Activated CD4-positive, alpha-beta T cell treated with anti-CD3 and anti-CD28 coated beads, Interleukin-2, amount 10 ng/mL, durations not matched to agents 24 days and 14 days (primary cell): ENCODE measurements at regions not wholly inside any gene's neighbourhood (a gene's known extent, or its start where the extent isn't known, plus 50 kb on each side); places are given as distances from the start of the nearest gene placed in this dataset.
"Not testable (repeated sequence)": the region's sequence is repeated elsewhere in the genome, so short reads cannot be mapped to it uniquely, and the experiment has no call there.

Experiments
- DNase-seq: peaks from one replicate; pipeline ENCODE4 v3.0.0; 2022
- H3K27ac Mint-ChIP-seq: one replicate; pipeline ENCODE4 v1.8.0; 2022; ENCODE audit warnings: mild to moderate bottlenecking, mixed read lengths
- H3K27me3 Mint-ChIP-seq: one replicate; pipeline ENCODE4 v1.8.0; 2022; ENCODE audit warnings: mixed read lengths
- H3K36me3 Mint-ChIP-seq: one replicate; pipeline ENCODE4 v1.8.0; 2022; ENCODE audit warnings: low read depth, mild to moderate bottlenecking, mixed read lengths
- H3K4me1 Mint-ChIP-seq: one replicate; pipeline ENCODE4 v1.8.0; 2021; ENCODE audit warnings: mixed read lengths
- H3K4me3 Mint-ChIP-seq: one replicate; pipeline ENCODE4 v1.8.0; 2022; ENCODE audit warnings: mild to moderate bottlenecking, moderate library complexity, mixed read lengths
- H3K9me3 Mint-ChIP-seq: one replicate; pipeline ENCODE4 v1.8.0; 2021; ENCODE audit warnings: mixed read lengths
- intact Hi-C: fragments of 100-400 bp; cut with micrococcal nuclease; formaldehyde crosslinking; loops from one replicate; pipeline ENCODE4 v1.15.1; 2023

DNA sequence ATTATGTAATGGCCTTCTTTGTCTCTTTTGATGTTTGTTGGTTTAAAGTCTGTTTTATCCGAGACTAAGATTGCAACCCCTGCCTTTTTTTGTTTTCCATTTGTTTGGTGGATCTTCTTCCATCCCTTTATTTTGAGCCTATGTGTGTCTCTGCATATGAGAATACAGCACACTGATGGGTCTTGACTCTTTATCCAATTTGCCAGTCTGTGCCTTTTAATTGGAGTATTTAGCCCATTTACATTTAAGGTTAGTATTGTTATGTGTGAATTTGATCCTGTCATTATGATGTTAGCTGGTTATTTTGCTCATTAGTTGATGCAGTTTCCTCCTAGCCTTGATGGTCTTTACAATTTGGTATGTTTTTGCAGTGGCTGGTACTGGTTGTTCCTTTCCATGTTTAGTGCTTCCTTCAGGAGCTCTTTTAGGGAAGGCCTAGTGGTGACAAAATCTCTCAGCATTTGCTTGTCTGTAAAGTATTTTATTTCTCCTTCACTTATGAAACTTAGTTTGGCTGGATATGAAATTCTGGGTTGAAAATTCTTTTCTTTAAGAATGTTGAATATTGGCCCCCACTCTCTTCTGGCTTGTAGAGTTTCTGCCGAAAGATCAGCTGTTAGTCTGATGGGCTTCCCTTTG lies 95.3 kb upstream of the ATF7IP2 start:
- peaks cover 16% of the 10 kb centered on the region for H3K9me3 Mint-ChIP-seq
- intact Hi-C loops, DNase-seq, H3K27ac Mint-ChIP-seq, H3K36me3 Mint-ChIP-seq, H3K4me1 Mint-ChIP-seq, H3K27me3 Mint-ChIP-seq, H3K4me3 Mint-ChIP-seq: not testable (repeated sequence)

DNA sequence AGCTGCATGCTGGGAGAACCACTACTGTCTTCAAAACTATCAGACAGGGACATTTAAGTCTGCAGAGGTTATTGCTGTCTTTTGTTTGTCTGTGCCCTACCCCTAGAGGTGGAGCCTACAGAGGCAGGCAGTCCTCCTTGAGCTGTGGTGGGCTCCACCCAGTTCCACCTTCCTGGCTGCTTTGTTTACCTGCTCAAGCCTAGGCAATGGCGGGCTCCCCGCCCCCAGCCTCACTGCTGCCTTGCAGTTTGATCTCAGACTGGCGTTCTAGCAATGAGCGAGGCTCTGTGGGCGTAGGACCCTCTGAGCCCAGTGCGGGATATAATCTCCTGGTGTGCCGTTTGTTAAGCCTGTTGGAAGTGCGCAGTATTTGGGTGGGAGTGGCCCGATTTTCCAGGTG lies 93.7 kb upstream of the ATF7IP2 start:
- intact Hi-C loops, H3K27me3 Mint-ChIP-seq, H3K36me3 Mint-ChIP-seq, H3K27ac Mint-ChIP-seq, DNase-seq, H3K4me1 Mint-ChIP-seq, H3K4me3 Mint-ChIP-seq: not testable (repeated sequence)
- H3K9me3 Mint-ChIP-seq: peaks cover 16% of the 10 kb centered on the region

DNA sequence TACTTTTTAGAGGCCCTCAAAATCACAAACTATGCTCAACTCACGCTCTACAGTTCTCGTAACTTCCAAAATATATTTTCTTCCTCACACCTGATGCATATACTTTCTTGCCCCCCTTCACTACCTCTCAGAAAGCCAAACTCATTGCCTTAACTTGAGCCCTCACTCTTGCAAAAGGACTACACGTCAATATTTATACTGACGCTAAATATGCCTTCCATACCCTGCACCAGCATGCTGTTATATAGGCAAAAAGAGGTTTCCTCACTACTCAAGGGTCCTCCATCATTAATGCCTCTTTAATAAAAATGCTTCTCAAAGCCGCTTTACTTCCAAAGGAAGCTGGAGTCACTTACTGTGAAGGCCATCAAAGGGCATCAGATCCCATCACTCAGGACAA lies 92.9 kb upstream of the ATF7IP2 start:
- peaks cover 16% of the 10 kb centered on the region for H3K9me3 Mint-ChIP-seq

DNA sequence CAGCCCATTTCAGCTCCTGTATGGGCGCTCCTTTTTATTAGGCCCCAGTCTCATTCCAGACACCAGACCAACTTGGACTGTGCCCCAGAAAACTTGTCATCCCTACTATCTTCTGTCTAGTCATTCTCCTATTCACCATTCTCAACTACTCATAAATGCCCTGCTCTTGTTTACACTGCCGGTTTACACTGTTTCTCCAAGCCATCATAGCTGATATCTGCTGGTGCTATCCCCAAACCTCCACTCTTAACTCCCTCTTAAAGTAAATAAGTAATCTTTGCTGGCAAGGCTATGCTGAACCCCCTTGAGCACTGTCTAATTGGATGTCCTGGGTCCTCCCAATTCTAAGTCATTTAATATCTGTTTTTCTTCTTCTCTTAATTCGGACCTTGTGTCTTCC lies 91.7 kb upstream of the ATF7IP2 start:
- H3K4me1 Mint-ChIP-seq, H3K27me3 Mint-ChIP-seq, DNase-seq, H3K36me3 Mint-ChIP-seq, H3K4me3 Mint-ChIP-seq, H3K27ac Mint-ChIP-seq, intact Hi-C loops: not testable (repeated sequence)
- H3K9me3 Mint-ChIP-seq: peaks cover 16% of the 10 kb centered on the region

More for the DNA sequence above, 92.9 kb upstream of the ATF7IP2 start:
- H3K36me3 Mint-ChIP-seq, H3K27me3 Mint-ChIP-seq, intact Hi-C loops, H3K4me1 Mint-ChIP-seq, H3K27ac Mint-ChIP-seq, DNase-seq, H3K4me3 Mint-ChIP-seq: not testable (repeated sequence)

DNA sequence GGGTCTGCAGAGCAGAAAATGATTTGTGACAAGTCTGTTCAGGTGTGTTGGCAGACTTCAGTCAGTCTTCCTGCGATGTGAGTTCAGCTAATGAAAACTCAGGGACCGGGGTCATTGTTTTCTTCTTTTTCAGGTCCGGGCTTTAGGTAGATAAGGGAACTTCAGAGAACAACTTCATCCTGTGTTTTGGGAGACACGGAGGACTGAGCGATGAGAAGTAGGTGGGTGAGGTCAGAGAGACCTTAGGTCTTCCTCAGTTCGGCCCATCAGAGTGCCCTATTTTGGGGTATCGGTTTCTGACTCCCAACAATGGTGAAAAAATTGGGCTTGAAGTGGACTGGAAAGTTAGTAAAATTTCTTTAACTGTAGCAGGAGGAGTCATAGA lies 88.9 kb upstream of the ATF7IP2 start:
- DNase-seq: no peak
- H3K27me3 Mint-ChIP-seq: no peaks in the 10 kb centered on the region
- H3K27ac Mint-ChIP-seq: no peak overlapping the region
- H3K9me3 Mint-ChIP-seq: peaks cover 11% of the 10 kb centered on the region
- intact Hi-C loops: no loop called here
- no peak overlapping the region for H3K4me3 Mint-ChIP-seq
- H3K36me3 Mint-ChIP-seq: no peaks in the 10 kb centered on the region
- no peaks in the 10 kb centered on the region for H3K4me1 Mint-ChIP-seq

DNA sequence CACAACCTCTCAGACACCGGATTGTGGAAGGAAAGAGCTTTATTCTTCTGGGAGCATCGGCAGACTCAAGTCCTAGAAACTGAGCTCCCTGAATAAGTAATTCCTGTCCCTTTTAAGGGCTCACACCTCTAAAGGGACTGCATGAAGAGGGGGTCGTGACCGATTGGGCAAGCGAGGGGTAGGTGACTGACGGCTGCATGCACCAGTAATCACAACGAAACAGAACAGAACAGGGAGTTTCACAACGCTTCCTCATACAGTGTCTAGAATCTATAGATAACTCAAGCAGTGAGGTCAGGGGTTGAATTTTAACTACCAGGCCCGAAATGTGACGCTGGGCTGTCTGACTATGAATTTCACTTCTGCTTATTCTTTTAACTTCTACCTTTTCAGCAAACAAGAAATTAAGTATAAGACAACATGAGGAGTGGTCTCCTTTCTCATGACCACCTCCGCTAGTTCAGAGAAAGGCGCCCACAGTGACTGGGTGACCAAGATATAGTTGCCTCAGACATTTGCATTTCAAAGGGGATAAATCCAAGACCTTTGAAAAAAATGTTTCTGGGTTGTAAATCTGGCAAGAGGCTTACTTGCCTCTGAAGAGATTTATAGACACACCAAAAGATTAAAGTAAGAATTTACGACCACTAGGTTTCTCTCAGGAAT lies 88.4 kb upstream of the ATF7IP2 start:
- H3K4me3 Mint-ChIP-seq: no peak overlapping the region
- intact Hi-C loops: no loop called here
- H3K4me1 Mint-ChIP-seq: no peaks in the 10 kb centered on the region
- H3K36me3 Mint-ChIP-seq: no peaks in the 10 kb centered on the region
- H3K9me3 Mint-ChIP-seq: peaks cover 11% of the 10 kb centered on the region
- no peak overlapping the region for H3K27ac Mint-ChIP-seq
- no peaks in the 10 kb centered on the region for H3K27me3 Mint-ChIP-seq
- no peak for DNase-seq

DNA sequence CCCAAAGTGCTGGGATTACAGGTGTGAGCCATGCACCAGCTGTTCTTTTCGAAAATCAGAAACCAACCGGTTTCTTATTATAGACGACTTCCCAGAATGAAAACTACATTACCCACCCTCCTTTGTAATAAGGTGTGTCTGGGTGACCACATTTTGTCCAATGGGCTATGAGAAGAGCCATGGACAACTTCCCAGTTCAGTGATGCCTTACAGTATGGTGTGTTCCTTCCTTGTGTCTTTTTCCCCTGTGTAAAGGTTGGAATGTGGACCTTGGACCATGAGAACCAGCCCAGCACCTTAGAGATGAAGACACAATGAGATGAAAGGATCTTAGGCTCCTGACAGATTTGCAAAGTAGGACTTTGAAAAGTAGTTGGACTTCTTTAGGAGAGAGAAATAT lies 85.0 kb upstream of the ATF7IP2 start:
- no peaks in the 10 kb centered on the region for H3K27me3 Mint-ChIP-seq
- no peak overlapping the region for H3K4me3 Mint-ChIP-seq
- intact Hi-C loops: no loop called here
- no peak overlapping the region for H3K27ac Mint-ChIP-seq
- no peaks in the 10 kb centered on the region for H3K4me1 Mint-ChIP-seq
- no peaks in the 10 kb centered on the region for H3K9me3 Mint-ChIP-seq
- DNase-seq: no peak
- H3K36me3 Mint-ChIP-seq: no peaks in the 10 kb centered on the region

DNA sequence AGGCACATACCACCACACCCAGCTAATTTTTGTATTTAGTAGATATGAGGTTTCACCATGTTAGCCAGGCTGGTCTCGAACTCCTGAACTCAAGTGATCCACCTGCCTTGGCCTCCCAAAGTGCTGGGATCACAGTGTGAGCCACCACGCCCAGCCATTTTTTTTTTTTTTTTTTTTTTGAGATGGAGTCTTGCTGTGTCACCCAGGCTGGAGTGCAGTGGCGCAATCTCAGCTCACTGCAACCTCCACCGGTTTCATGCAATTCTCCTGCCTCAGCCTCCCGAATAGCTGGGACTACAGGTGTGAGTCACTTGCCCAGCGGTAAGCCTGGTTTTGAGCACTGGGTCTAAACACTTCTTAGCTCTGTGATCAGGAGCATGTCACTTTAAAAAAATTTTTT lies 84.3 kb upstream of the ATF7IP2 start:
- H3K9me3 Mint-ChIP-seq, H3K27ac Mint-ChIP-seq, H3K36me3 Mint-ChIP-seq, H3K27me3 Mint-ChIP-seq, intact Hi-C loops, DNase-seq, H3K4me1 Mint-ChIP-seq, H3K4me3 Mint-ChIP-seq: not testable (repeated sequence)

DNA sequence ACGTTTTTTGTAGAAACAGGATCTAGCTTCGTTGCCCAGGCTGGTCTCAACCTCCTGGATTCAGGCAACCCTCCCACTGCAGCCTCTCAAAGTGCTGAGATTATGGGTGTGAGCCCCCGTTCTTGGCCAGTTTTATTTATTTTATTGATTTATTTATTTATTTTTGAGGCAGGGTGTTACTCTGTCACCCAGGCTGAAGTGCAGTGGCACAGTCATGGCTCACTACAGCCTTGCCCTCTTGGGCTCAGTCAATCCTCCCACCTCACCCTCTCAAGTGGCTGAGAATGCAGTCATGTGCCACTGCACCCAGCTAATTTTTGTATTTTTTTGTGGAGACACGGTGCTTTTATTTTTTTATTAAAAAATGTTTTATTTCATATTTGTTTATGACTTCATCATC lies 79.9 kb upstream of the ATF7IP2 start:
- H3K4me1 Mint-ChIP-seq: no peaks in the 10 kb centered on the region
- no peaks in the 10 kb centered on the region for H3K36me3 Mint-ChIP-seq
- H3K4me3 Mint-ChIP-seq: no peak overlapping the region
- intact Hi-C loops: no loop called here
- H3K27me3 Mint-ChIP-seq: no peaks in the 10 kb centered on the region
- no peak overlapping the region for H3K27ac Mint-ChIP-seq
- H3K9me3 Mint-ChIP-seq: no peaks in the 10 kb centered on the region
- DNase-seq: no peak

DNA sequence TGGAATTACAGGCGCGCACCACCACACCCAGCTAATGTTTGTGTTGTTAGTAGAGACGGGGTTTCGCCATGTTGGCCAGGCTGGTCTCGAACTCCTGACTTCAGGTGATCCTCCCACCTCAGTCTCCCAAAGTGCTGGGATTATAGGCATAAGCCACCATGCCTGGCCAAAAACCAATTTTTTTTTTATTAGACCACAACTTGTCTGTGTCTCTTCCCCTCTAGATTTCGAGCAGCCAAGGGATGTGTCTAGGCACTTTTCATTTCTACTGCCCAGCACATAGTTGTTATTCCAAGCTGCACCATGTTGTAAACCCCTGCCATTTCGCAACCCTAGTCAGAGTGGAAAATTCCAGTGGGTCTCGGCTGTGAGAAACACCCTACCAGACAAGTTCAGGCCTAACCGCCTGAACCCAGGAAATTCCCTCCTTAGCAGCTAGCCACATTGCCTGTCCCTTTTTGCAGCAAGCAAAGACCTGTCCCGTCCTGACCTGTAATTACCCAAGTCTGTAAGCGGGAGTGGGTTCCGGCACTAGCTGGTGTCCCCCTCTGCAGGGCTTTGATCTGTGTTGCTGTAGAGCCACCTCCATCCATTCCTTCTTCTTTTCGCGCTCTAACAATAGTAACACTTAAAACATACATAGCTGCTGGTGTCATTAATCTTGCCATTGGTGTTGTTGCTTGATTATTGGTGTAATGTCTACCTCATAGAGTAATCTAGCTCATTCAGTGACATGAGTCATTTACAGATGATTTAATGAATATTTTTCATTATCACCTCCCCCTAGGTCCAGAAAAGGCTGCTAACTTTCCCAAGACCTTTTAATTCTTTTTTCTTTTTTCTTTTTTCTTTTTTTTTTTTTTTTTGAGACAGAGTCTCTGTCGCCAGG lies 77.3 kb upstream of the ATF7IP2 start:
- no peaks in the 10 kb centered on the region for H3K36me3 Mint-ChIP-seq
- no peak overlapping the region for H3K27ac Mint-ChIP-seq
- no peaks in the 10 kb centered on the region for H3K9me3 Mint-ChIP-seq
- DNase-seq: no peak
- intact Hi-C loops: no loop called here
- H3K4me3 Mint-ChIP-seq: no peak overlapping the region
- H3K27me3 Mint-ChIP-seq: no peaks in the 10 kb centered on the region
- peaks cover 6% of the 10 kb centered on the region for H3K4me1 Mint-ChIP-seq

DNA sequence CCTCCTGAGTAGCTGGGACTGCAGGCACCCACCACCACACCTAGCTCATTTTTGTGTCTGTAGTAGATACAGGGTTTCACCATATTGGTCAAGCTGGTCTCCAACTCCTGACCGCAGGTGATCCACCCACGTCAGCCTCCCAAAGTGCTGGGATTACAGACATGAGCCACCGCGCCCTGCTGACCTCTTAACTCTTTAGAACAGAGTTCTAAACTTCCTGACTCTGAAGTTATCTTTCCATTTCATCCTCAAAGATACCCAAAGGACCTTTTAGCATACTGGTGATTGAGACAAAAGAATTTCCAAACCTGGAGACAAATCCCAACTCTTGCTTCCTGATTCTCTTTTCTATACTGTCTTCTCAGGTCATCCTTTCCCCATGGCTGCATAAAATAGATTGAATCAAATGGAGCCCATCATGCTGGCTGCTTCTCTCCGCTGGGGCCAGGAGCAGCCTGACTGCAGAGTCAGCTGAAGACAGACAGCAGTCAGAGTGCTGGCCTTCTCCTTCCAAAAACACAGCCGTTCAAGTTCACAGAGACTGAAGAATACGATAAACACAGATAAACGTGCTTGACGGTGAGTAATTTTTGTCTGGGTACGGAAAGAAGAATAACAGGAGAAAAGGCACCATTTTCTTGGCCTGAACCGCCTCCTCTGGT lies 76.5 kb upstream of the ATF7IP2 start:
- peaks cover 7% of the 10 kb centered on the region for H3K4me1 Mint-ChIP-seq
- no peak overlapping the region for H3K27ac Mint-ChIP-seq
- no peak overlapping the region for H3K4me3 Mint-ChIP-seq
- no peaks in the 10 kb centered on the region for H3K27me3 Mint-ChIP-seq
- H3K9me3 Mint-ChIP-seq: no peaks in the 10 kb centered on the region
- no peak for DNase-seq
- intact Hi-C loops: no loop called here
- H3K36me3 Mint-ChIP-seq: no peaks in the 10 kb centered on the region

DNA sequence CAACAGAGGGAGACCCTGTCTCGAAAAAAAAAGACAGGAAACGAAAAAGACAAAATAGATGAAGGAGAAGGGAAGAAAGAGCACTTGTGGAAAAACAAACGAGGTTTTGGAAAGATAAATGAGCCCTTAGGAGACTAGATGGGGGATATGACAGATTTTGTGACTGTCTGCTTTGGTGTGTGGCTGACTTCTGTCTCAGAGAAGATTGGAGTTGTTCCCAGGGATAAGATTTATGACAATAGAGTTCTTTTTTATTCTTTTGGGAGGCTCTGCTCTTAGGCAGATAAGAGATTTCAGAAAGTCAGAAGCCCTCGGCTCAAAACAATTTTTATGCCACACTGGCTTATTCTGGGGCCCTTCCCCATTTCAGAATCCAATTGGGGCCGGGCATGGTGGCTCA lies 73.9 kb upstream of the ATF7IP2 start:
- Mint-ChIP-seq H3K4me3 (no peak overlapping the region), H3K4me1 (peaks cover 12% of the 10 kb centered on the region), H3K9me3 (no peaks in the 10 kb centered on the region), H3K27ac (no peak overlapping the region), H3K27me3 (no peaks in the 10 kb centered on the region), H3K36me3 (no peaks in the 10 kb centered on the region)
- intact Hi-C loops: no loop called here
- DNase-seq: no peak

DNA sequence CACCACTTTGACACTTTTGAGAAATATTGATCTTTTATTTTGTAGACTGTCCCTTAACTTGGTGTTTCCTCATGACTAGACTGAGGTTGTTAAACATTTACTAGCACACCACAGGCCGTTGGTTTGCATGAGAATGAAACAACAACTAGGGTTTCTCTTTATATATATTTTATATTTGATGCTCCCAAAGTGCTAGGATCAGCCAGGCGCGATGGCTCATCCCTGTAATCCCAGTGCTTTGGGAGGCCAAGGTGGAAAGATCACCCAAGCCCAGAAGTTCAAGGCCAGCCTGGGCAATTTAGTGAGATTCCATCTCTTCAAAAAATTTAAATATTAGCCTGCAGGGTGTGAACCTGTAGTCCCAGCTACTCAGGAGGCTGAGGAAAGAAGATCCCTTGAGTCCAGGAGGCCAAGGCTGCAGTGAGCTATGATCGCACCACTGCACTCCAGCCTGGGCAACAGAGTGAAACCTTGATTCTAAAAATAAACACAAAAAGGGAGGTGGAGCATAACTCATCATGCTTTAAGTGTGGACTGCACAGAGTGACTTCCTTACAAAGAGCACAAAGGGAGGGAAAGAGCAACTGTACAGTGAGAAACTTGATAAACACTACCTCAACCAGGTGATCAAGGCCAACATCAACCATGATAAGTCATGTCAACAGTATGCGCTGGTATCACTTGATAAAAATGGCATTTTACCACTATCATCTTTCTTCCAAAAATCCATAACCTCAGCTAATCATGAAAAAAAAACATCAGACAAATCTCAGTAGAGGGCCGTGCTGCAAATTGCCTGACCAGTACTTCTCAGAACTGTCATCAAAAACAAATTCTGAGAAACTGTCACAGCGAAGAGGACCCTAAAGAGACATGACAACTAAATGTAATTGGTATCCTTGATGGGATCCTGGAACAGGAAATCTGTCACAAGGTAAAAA lies 72.8 kb upstream of the ATF7IP2 start:
- no peaks in the 10 kb centered on the region for H3K27me3 Mint-ChIP-seq
- H3K27ac Mint-ChIP-seq: no peak overlapping the region
- H3K36me3 Mint-ChIP-seq: no peaks in the 10 kb centered on the region
- no peak overlapping the region for H3K4me3 Mint-ChIP-seq
- no peak for DNase-seq
- intact Hi-C loops: no loop called here
- H3K4me1 Mint-ChIP-seq: peaks cover 12% of the 10 kb centered on the region
- no peaks in the 10 kb centered on the region for H3K9me3 Mint-ChIP-seq
